ENCODE measurements at regions not wholly inside any gene's neighbourhood (a gene's known extent, or its start where the extent isn't known, plus 50 kb on each side); places are given as distances from the start of the nearest gene placed in this dataset.
A peak's percentile ranks its signal among the peaks of the same experiment; 100 is the strongest.

DNA sequence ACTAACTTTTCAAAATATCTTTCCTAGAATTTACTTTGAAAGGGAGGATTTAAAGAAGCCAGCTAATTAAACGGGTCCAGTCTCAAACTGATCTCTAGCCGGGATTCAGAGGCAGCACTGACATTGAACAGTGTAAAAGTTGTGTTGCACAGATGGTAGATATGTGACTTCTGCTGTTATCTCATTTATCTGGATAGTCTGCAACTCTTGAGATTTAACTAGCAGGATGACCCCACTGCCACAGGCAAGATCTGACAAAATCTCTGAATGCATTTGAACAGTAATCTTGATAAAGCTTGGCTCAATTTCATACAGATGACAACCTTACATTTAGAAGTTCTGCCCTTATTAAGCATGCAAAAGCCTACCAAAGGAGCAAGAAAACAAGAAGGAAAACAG, 138.0 kb upstream of the CPNE8 start:
- DNase-seq: no peak

DNA sequence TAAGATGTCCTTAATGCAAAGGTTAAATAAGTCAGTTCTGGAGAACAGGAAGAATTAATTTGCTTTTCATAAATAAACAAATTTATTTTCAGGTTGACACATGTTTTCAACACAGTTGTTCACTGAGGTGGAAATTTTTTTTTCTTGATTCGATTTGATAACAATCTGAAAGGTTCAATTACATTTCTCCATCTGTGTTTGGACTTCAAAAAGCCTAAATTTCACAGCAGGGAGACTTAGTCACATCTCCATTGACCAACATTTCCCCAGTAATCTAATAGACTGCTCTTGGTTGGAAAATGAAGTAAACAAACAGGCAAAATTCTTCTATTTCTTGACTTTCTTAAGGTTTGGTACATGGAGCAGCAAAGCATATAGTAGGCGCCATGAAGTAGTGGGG, 134.9 kb upstream of the CPNE8 start:
- DNase-seq: no peak

DNA sequence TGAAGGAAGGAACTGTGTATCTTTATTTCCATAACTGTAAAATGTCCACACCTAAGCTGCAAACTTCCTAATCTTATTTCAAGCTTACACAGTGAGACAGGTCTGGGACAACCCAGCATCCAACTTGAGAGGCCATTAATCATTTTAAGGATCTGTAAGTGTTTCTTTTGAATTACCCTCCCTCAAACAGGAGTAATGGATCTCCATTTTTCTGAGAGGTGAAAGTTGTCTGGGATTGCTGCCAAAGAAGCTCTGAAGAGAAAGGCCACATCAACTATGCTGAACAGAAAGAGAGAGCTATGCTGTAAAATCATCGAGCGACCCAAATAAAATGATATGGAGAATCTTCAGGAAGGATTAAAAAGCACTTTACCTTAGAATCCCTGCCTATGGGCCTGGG, 131.7 kb upstream of the CPNE8 start:
- DNase-seq: no peak

DNA sequence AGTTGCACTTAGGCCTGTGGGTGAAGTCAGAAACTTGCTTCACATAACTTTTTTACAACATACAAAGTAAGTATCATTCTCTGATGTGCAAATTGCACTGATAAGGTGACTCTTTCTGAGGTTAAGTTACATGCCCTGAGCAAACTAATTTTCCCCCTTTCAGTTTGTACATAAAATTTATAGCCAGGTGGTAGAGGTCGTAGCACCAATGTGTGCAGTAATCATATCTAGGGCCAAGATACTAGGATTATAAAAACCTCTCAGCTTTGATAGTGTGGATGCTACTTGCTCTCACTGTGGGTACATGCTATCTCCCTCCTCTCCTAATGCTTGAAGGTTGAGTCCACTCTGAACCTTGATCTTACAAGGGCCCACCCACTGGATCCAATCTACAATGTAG, 130.7 kb upstream of the CPNE8 start:
- DNase-seq: no peak

GRCh38 chr12:39033782-39034181, 128.4 kb upstream of the CPNE8 start:
- DNase-seq: no peak

DNA sequence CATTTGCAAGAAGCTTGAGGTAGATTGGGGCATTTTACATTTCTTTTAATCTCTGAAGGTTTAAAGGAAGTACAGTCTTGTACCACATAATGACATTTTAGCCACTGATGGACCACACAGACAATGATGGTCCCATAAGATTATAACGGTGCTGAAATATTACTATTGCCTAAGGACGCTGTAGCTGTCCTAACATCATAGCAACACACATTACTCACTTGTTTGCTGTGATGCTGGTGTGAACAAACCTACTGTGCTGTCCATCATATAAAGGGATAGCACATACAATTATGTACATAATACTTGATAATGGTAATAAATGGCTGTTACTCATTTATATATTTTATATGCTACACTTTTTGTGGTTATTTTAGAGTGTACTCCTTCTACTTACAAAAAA, 127.1 kb upstream of the CPNE8 start:
- no peak for DNase-seq

- DNase-seq: no peak
These were observed 126.6 kb upstream of the CPNE8 start for GRCh38 chr12:39032034-39032433.

DNA sequence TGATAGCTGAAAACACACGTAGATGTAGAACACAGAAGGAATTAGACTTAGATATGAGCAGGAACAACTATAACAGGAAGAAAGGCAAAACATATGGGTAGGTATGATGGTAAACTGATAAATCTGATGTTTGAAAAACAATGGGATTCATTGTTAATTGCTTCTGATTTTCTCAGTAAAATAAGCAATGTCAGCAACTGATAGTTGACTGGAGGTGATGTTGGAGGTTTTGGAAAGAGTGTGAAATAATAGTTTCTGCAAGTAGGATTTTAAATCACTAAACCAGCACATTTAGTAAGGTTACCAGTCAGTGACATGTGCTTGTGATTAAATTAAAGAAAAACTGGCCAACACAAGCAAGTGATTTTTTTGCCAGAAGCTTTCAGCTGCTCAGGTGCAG, 123.0 kb upstream of the CPNE8 start:
- no peak for DNase-seq

DNA sequence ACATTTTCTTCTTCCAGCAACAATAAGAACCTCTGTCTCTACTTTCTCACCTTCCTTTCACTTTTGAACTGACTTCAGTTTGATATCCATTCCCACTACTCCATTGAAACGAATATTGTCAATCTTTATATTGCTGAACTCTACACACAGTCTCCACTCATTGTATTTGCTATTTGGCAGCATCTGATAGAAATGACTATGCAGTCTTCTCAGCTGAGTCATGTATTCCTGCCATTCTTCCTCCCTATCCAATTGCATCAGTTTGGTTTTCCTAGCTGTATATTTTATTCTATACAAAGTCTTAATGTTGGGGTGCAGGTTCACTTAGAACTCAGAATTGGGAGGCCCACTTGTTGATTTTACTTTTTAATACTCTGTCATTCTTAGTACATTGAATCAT, 107.5 kb upstream of the CPNE8 start:
- DNase-seq: no peak

DNA sequence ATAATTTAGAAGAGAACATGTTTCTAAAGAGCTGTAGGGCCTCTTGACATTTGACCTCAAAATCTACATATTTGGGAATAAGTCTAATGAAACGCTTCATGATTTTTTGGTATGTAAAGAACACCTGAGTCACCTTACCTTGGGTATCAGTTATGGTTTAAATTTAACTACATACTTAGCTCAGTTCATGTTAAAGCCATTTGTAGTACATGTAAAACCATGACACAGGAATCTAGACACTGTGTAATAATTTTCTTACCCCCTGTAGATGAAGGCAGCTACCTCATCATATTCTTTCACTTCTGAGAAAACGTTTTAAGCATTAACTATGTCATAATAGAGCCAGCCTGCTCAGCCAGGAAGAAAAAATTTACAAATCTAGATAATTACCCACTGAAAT, 105.8 kb upstream of the CPNE8 start:
- no peak for DNase-seq

- no peak for DNase-seq
These were observed 105.0 kb upstream of the CPNE8 start for GRCh38 chr12:39010406-39010805.

DNA sequence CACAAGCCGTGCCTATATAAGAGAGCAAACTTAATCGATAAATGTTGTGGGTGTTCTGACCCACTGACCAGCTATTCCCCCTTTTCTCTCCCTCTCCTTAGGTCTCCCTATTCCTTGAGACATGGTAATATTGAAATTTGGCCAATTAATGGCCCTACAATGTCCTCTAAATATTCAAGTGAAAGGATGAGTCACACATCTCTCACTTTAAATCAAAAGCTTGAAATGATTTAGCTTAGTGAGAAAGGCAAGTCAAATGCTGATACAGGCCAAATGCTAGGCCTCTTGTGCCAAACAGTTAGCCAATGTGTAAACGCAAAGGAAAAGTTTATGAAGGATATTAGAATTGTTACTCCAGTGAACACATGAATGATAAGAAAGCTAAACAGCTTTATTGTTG, 102.2 kb upstream of the CPNE8 start:
- no peak for DNase-seq

DNA sequence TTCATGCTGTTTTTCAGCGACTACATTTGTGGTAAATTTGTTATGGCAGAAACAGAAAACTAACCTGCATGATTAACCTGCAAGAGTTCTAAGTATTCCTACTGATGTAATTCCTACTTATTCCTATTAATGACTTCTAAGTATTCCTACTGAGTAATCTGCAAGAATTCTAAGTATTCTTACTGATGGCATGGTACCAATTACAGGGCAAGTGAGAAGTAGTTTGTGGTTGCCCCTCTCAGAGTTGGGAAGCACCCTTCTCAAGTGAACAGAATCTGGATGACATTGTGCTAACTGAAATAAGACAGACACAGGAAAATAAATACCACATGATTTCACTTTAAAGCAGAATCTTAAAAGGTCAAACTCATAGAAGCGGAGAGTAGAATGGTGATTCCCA, 100.9 kb upstream of the CPNE8 start:
- DNase-seq: no peak

GRCh38 chr12:39005671-39006070, 100.3 kb upstream of the CPNE8 start:
- no peak for DNase-seq

GRCh38 chr12:39003541-39004155, 98.3 kb upstream of the CPNE8 start:
- no peak for DNase-seq

- DNase-seq: no peak
These were observed 95.0 kb upstream of the CPNE8 start for GRCh38 chr12:39000370-39000769.

DNA sequence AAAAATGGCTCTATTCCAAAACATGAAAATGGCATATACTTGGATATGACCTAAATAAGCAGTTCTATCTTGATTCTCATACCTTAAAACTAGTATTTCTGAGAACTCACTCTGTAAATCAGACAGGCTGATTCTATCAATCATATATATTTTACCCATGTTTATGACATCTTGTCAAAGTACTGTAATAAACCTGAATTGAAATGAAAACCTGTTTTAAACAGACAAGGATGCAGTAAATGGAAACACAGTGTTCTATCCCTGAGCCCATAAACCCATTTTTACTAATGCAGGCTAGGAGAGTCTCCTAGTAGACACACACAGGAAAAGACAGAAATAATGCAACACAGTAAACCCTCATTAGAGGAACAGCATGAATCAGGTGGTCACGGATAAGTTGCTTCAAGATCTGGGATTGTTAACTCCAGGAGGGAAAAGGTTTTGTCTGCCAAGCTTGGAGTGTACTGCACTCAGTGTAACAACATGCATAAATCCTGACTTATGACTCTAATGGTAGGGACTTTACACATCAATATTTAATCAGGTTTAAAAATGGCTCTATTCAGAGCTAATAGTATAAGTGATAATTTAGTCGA, 93.6 kb upstream of the CPNE8 start:
- DNase-seq: no peak

- DNase-seq: no peak
These were observed 89.9 kb upstream of the CPNE8 start for GRCh38 chr12:38995249-38995648.

GRCh38 chr12:38985961-38986360, 80.6 kb upstream of the CPNE8 start:
- no peak for DNase-seq

GRCh38 chr12:38984388-38984787, 79.0 kb upstream of the CPNE8 start:
- no peak for DNase-seq

GRCh38 chr12:38983117-38983571, 77.8 kb upstream of the CPNE8 start:
- peak; percentile 2 for DNase-seq

- DNase-seq: no peak
These were observed 71.7 kb upstream of the CPNE8 start for GRCh38 chr12:38977132-38977531.

GRCh38 chr12:38969706-38970105, 64.3 kb upstream of the CPNE8 start:
- no peak for DNase-seq

GRCh38 chr12:38961683-38962082, 56.3 kb upstream of the CPNE8 start:
- DNase-seq: no peak

DNA sequence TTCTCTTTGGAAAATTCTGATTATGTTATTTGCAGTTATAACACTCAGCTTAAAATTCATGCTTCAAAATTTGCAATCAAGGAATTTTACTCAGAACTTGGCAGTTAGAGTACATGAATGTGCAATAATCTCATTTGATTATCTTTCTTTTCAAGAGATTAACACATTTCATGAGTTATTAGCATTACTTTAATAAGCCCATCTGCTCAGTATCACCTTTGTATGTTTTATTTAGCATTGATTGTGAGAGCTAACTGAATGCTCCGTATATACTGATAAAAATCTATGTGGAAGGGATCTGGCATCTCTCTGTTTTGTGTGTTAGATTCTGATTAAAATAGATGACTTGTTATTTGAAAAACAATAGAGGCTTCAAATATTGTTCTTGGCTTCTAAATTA, 55.6 kb upstream of the CPNE8 start:
- DNase-seq: no peak

Measured in RPMI8226 (cell line).